Tibial nerve (tissue), 4 donors: ENCODE measurements at regions not wholly inside any gene's neighbourhood (a gene's known extent, or its start where the extent isn't known, plus 50 kb on each side); places are given as distances from the start of the nearest gene placed in this dataset.
A peak's percentile ranks its signal among the peaks of the same experiment; 100 is the strongest.

Experiments
- DNase-seq, 2 donors: peaks; one replicate each; pipeline ENCODE4 v3.0.0-alpha.2; 2019; ENCODE audit warnings: low spot score in 2 of 2
- H3K27ac ChIP-seq, 4 donors: fragments of 200-600 bp; sonication (generic) in 3 of 4; one replicate each; pipeline ENCODE4 v1.5.1; 2017 to 2019; ENCODE audit warnings: mild to moderate bottlenecking in 1 of 4
- H3K27me3 ChIP-seq, 2 donors: fragments of 200-600 bp; sonication (generic) in 1 of 2; one replicate each; pipeline versions ENCODE4 v1.5.1 to v1.6.0; 2017 to 2019
- H3K36me3 ChIP-seq, 3 donors: fragments of 200-600 bp; sonication (generic); one replicate each; pipeline ENCODE4 v1.5.1; 2018 to 2019
- H3K4me1 ChIP-seq, 4 donors: fragments of 200-600 bp; sonication (generic) in 3 of 4; one replicate each; pipeline ENCODE4 v1.5.1; 2017 to 2019
- H3K4me3 ChIP-seq, 4 donors: fragments of 200-600 bp; sonication (generic) in 3 of 4; one replicate each; pipeline ENCODE4 v1.5.1; 2017 to 2019; ENCODE audit warnings: mild to moderate bottlenecking in 1 of 4, moderate library complexity in 1 of 4
- H3K9me3 ChIP-seq, 4 donors: fragments of 200-600 bp; sonication (generic) in 3 of 4; one replicate each; pipeline ENCODE4 v1.5.1; 2017 to 2019
- EP300 ChIP-seq, 2 donors: sonication (generic); formaldehyde crosslinking; IDR thresholded peaks; one replicate each; pipeline ENCODE4 v1.6.1; 2017; ENCODE audit warnings: antibody characterized with exemption in 2 of 2, mild to moderate bottlenecking in 1 of 2
- POLR2A ChIP-seq, 2 donors: fragments of 450-650 bp; IDR thresholded peaks; one replicate each; pipeline ENCODE4 v1.6.1; 2017; ENCODE audit warnings: antibody characterized with exemption in 2 of 2, mild to moderate bottlenecking in 2 of 2, moderate library complexity in 2 of 2
- WGBS, 2 donors: methylation state at CpG; one replicate each; pipeline ENCODE4 v1.1.5; 2018; 5-methylcytosine and 5-hydroxymethylcytosine counted together
- TF ChIP-seq, protein P1 (sequence below), 5 experiments: fragments of 200-600 bp in 3 of 5; fragments of 450-650 bp in 2 of 5; sonication (generic) in 3 of 5; IDR thresholded peaks; one replicate each; pipeline ENCODE4 v1.5.1; 2016 to 2019; ENCODE audit warnings: antibody characterized with exemption in 5 of 5, mild to moderate bottlenecking in 3 of 5, moderate library complexity in 2 of 5

DNA sequence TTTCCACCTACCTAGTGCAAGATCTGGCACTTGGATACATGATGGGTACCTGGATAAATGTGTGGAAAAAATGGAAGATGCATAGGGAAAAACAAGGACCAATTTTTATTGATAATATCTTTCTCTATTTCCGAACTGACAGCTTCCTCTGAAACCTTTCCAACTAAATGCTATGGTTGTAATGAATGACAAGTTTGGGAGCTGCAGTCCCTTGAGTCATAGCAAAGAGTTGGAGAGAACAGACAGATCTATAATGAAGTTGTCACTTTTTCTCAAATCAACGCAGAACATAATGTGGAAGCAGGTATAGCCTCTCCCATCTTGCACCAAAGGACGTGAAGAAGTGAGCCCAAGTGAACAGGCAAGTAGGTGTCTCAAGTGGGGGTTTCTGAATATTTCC is 296.5 kb upstream of the KAZN start:
- H3K27me3 ChIP-seq: no peaks in the 10 kb centered on the region
- H3K27ac ChIP-seq: no peak overlapping the region
- WGBS, 2 donors: 86 to 88% methylated on average over 3 of the region's 3 CpGs
- H3K36me3 ChIP-seq: no peaks in the 10 kb centered on the region
- no peak for TF ChIP-seq POLR2A (IDR thresholded peaks at IDR 0.05)
- TF ChIP-seq, protein P1, sequence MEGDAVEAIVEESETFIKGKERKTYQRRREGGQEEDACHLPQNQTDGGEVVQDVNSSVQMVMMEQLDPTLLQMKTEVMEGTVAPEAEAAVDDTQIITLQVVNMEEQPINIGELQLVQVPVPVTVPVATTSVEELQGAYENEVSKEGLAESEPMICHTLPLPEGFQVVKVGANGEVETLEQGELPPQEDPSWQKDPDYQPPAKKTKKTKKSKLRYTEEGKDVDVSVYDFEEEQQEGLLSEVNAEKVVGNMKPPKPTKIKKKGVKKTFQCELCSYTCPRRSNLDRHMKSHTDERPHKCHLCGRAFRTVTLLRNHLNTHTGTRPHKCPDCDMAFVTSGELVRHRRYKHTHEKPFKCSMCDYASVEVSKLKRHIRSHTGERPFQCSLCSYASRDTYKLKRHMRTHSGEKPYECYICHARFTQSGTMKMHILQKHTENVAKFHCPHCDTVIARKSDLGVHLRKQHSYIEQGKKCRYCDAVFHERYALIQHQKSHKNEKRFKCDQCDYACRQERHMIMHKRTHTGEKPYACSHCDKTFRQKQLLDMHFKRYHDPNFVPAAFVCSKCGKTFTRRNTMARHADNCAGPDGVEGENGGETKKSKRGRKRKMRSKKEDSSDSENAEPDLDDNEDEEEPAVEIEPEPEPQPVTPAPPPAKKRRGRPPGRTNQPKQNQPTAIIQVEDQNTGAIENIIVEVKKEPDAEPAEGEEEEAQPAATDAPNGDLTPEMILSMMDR (IDR thresholded peaks at IDR 0.05): no peak
- TF ChIP-seq EP300 (IDR thresholded peaks at IDR 0.05): no peak
- DNase-seq: no peak
- no peak overlapping the region for H3K4me3 ChIP-seq
- H3K9me3 ChIP-seq: no peaks in the 10 kb centered on the region
- H3K4me1 ChIP-seq: peaks cover 0 to 8% (median 0%) of the 10 kb centered on the region in 4 donors

DNA sequence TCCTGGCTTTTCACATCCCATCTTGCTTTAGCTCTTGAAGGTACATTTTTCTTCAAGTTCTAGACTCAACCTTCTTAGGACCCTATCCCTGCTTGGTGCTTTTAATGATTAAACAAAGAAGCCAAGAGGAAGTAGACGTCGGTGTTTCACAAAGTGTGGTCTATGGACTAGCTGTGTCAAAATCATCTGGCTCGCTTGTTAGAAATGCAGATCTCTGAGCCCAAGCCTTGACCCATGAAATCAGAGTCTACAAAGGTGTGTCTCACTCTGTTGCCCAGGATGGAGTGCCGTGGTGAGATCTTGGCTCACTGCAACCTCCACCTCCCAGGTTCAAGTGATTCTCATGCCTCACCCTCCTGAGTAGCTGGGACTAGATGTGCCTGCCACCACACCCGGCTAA is 295.5 kb upstream of the KAZN start:
- H3K4me3 ChIP-seq: no peak overlapping the region
- DNase-seq: no peak
- TF ChIP-seq, protein P1 (IDR thresholded peaks at IDR 0.05): no peak
- TF ChIP-seq POLR2A (IDR thresholded peaks at IDR 0.05) (no peak), EP300 (IDR thresholded peaks at IDR 0.05) (no peak)
- peaks cover 0 to 8% (median 0%) of the 10 kb centered on the region in 4 donors for H3K4me1 ChIP-seq
- 86 to 89% methylated on average over 5 of the region's 5 CpGs for WGBS, 2 donors
- H3K9me3 ChIP-seq: no peaks in the 10 kb centered on the region
- no peaks in the 10 kb centered on the region for H3K27me3 ChIP-seq
- H3K27ac ChIP-seq: peak overlapping the region in 3 of 4 donors; percentile 49 to 74 (median 67)
- H3K36me3 ChIP-seq: no peaks in the 10 kb centered on the region

DNA sequence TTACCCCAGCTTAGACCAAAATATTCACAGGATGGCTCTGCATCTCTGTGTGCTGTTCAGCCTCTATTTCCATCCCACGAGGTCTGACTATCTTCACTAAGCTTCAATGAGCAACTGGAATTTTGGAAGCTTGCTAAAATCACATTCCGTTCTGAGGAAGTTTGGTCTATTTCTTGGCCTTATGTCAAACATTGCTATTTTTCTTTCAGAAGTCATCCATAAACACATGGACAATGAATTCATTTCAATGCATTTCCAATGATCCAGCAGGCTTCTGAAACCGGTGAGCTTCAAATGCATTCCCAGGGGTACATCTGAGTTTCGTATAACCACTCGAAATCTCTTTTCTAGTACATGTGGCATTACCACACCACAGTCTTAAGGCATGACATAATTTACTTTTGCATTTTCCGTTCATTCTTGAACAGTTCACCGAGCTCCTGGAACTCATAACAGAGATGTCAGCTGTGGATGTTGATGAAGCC is 294.1 kb upstream of the KAZN start:
- whole genome bisulfite sequencing, 2 donors: 28 to 39% methylated on average over 7 of the region's 7 CpGs
- Histone ChIP-seq H3K4me1 (peaks cover 0 to 8% (median 0%) of the 10 kb centered on the region in 4 donors), H3K27ac (peak overlapping the region in 2 of 4 donors; percentile 21 to 74), H3K4me3 (no peak overlapping the region), H3K36me3 (no peaks in the 10 kb centered on the region), H3K9me3 (no peaks in the 10 kb centered on the region), H3K27me3 (no peaks in the 10 kb centered on the region)
- TF ChIP-seq POLR2A (IDR thresholded peaks at IDR 0.05): no peak
- TF ChIP-seq, protein P1 (IDR thresholded peaks at IDR 0.05): no peak
- TF ChIP-seq EP300 (IDR thresholded peaks at IDR 0.05): peak in 1 of 2 donors; percentile 85
- peak in 1 of 2 donors; percentile 38 for DNase-seq

DNA sequence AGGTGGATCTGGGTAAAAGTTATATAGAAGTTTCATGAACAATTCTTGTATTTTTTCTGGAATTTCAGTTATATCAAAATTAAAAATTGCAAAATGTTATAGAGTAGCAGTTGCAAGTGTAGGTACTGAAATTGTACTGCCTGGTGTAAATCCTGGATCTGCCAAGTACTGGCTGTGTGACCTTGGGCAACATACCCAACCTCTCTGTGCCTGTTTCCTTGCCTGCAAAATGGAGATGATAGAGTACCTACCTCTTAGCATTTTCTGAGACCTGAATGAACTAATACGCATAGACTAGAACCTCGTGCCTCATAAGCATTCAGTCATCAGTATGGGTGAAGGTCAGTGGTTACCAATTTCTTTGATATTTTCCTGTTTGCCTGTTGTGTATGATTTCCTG is 290.0 kb upstream of the KAZN start:
- 90 to 91% methylated on average over 2 of the region's 2 CpGs for WGBS, 2 donors
- H3K4me1 ChIP-seq: peaks cover 0 to 8% (median 0%) of the 10 kb centered on the region in 4 donors
- no peaks in the 10 kb centered on the region for H3K36me3 ChIP-seq
- H3K27me3 ChIP-seq: no peaks in the 10 kb centered on the region
- no peak for DNase-seq
- no peaks in the 10 kb centered on the region for H3K9me3 ChIP-seq
- TF ChIP-seq, protein P1 (IDR thresholded peaks at IDR 0.05): no peak
- TF ChIP-seq POLR2A (IDR thresholded peaks at IDR 0.05) (no peak), EP300 (IDR thresholded peaks at IDR 0.05) (no peak)
- H3K27ac ChIP-seq: no peak overlapping the region
- H3K4me3 ChIP-seq: no peak overlapping the region

DNA sequence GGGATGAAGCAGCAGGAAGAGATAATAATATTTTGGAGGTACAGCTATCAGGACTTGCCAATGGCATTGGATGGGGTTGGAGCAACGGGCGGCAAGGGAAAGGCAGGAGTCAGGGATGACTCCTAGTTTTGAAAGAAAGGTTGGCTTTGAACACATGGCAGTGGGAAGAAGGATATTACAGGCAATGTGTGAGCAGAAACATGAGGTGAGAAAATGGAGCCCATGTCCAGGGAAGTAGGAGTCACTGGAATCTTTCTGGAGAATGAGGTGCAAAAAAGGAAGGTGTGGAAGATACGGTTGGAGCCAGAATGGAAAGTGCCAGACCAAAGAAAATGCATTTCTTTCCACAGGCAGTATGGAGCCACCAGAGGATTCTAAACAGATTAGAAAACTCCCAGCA is 288.5 kb upstream of the KAZN start:
- 84% methylated on average over 3 of the region's 3 CpGs for WGBS, 2 donors
- TF ChIP-seq, protein P1 (IDR thresholded peaks at IDR 0.05): no peak
- no peak for TF ChIP-seq POLR2A (IDR thresholded peaks at IDR 0.05)
- no peak for TF ChIP-seq EP300 (IDR thresholded peaks at IDR 0.05)

More for the DNA sequence above, 288.5 kb upstream of the KAZN start:
- Histone ChIP-seq H3K27ac (no peak overlapping the region), H3K27me3 (no peaks in the 10 kb centered on the region), H3K4me3 (no peak overlapping the region), H3K36me3 (no peaks in the 10 kb centered on the region), H3K4me1 (peaks cover 0 to 7% (median 0%) of the 10 kb centered on the region in 4 donors), H3K9me3 (no peaks in the 10 kb centered on the region)
- DNase-seq: no peak
